ENCODE measurements at regions not wholly inside any gene's neighbourhood (a gene's known extent, or its start where the extent isn't known, plus 50 kb on each side); places are given as distances from the start of the nearest gene placed in this dataset.
"Not testable (repeated sequence)": the region's sequence is repeated elsewhere in the genome, so short reads cannot be mapped to it uniquely, and the experiment has no call there.

- not testable (repeated sequence) for DNase-seq (ENCODE audit: low read depth)
Observed at GRCh38 chr11:11715075-11715474, 93.3 kb upstream of the GALNT18 start.

DNA sequence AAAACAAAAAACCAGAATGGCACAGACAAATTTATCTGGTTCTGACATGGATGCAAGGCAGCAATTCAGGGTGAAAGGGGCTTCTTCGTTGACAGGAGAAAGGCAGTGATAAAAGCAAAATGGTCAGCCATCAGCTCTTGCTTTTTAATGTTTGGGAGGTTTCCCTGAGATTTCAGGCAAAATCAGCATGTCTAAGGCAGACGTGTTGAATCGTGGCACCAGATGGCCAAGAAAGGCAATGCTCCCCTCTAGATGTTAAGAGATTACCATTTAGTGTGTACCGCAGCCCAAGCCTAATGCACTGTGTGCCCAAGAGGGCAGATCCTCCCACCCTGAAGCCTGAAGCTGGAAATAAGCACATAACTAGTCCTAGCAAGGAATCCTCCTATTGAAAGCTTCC is 88.8 kb upstream of the GALNT18 start:
- no peak for DNase-seq (ENCODE audit: low read depth)

GRCh38 chr11:11709447-11710239 is 87.8 kb upstream of the GALNT18 start:
- no peak for DNase-seq (ENCODE audit: low read depth)

- no peak for DNase-seq (ENCODE audit: low read depth)
Observed at GRCh38 chr11:11708256-11708655, 86.5 kb upstream of the GALNT18 start.

GRCh38 chr11:11706028-11706427 is 84.2 kb upstream of the GALNT18 start:
- no peak for DNase-seq (ENCODE audit: low read depth)

DNA sequence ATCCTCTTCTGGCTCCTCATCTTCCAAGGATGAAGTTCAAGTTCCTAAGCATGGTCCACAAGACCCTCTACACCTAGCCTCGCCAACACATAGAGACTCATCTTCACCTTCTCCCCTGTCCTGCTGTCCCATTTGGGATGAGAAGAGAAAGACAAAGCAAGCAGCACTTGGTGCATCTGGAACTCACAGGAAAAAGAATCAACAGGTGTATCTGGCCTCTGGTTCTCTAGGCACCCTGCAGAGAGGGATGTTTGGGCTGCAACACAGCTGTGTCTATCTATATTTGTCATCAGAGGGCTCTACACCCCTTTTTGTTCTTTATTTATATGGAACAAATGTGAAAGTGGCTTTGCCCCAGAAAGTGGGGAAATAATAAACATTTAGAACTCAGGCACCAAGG is 82.1 kb upstream of the GALNT18 start:
- DNase-seq (ENCODE audit: low read depth) = no peak

DNA sequence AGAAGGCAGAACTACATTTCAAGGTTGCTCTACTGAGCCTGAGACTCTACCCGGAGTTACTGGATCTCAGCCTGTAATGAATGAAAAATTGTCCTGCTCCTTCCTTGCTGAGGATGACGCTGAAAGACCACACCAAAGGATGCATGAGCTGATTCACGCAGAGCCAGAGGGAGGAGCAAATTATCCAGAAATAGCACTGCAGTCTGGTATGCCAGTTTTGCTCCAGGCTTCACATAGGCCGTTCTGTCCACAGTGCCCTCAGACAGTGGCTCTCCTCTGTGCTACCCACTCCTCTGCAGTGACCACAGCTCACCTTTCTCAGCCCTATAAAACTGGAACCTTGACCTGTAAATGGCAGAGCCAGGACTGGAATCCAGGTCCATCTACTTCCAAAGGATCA is 79.3 kb upstream of the GALNT18 start:
- no peak for DNase-seq (ENCODE audit: low read depth)

DNA sequence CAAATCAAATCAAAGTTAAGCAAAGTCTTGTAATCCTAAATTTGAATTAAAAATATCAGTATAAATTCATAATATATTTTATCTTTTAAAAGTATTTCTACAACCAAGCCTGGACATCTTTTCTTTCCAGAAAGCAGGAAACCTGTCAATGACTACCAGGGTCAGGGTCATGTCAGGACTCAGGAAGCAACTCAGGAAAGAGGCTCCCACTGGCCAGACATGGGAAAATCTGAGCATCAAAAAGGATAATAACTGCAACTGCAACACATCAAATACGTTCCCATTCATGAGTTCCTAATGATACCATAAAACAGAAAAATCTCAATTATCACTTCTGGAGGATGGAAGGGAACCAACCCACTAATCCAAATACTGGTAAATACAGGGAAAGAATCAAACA is 76.0 kb upstream of the GALNT18 start:
- DNase-seq (ENCODE audit: low read depth) = no peak

DNA sequence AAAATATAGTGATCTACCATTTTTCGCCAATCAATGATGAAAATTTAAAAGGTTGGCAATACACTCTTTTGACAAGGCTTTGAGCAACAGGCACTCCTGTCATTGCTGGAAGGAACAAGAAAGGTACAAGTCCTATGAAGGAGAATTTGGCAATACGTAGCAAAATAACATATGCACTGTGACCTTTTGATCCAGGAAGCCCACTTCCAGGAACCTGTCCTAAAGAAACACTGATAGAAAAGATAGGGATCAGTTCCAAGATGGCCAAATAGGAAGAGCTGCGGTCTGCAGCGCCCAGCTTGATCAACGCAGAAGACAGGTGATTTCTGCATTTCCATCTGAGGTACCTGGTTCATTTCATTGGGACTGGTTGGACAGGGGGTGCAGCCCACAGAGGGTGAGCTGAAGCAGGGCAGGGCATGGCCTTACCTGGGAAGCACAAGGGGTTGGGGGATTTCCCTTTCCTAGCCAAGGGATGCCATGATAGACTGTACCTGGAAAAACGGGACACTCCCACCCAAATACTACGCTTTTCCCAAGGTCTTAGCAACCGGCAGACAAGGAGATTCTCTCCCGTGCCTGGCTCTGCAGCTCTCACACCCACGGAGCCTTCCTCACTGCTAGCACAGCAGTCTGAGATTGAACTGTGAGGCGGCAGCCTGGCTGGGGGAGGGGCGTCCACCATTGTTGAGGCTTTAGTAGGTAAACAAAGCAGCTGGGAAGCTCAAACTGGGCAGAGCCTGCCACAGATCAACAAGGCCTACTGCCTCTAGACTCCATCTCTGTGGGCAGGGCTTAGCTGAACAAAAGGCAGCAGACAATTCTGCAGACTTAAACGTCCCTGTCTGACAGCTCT is 69.7 kb upstream of the GALNT18 start:
- no peak for DNase-seq (ENCODE audit: low read depth)

DNA sequence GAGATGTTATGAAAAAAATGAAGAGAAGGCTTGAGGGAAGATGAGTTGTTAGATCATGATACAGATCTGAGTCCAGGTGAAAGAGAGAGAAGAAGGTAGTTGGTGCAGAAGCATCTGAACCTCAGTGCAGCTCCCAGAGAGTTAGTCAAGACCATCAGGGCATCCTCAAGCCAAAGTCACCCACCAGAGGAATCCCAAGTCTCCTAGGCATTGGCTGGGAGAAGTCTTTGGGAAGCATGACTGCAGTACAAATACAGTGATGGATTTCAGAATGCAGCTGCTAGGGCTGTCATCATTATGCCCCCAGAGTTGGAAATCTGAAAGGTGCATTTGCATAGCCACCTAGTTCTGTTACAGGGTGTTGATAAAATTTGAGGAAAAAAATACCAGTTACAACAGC is 59.7 kb upstream of the GALNT18 start:
- DNase-seq (ENCODE audit: low read depth) = no peak

DNA sequence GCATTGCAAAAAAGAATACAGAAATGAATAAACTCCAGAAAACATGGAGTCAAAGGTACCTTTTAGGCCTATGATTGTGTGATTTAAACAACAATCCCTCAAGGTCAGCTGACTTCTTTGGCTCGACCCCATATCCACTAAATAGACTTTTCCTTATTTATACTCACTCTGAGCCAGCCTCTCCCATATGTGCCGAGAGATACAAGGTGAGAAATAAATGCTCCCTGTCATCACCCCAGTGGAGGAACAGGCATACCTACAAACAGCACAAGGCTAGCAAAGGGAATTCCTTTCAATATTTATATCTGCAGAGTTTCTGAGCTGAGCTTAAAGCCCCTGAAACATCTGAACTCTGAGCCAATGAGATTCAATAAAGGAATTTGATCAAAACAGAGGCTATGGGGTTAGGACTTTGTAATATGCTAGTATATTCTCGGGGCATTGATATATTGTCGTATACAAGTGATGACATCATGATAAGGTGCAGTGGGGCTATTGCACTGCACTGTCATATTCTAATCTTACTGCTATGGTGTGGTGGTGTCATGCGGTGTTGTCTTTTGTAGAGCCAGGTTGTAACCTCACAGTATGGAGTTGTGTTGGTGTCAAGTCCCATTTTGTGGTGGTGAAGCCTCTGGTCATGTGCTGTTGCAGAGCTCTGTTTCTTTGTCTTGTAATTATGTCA is 56.0 kb upstream of the GALNT18 start:
- no peak for DNase-seq (ENCODE audit: low read depth)

- no peak for DNase-seq (ENCODE audit: low read depth)
Observed at GRCh38 chr11:11675671-11676181, 53.9 kb upstream of the GALNT18 start.

DNA sequence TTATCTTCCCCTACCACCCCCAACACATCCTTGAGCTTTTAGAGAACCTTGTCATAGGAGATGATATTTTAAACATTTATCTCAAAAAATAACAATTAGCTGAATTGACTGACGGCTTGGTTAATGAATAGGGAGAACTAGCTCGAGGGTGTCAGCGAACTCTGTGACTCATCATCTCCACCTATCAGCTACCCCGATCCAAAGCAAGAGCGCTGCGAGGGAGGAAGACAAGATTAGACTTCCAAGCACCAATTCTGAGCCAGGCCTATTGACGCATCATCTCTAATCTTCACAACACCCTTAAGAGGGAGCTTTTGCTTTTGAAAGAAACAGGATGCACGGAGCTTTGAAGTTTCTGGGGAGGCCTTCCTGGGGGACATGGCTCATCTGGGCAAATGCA is 51.0 kb upstream of the GALNT18 start:
- no peak for DNase-seq (ENCODE audit: low read depth)

DNA sequence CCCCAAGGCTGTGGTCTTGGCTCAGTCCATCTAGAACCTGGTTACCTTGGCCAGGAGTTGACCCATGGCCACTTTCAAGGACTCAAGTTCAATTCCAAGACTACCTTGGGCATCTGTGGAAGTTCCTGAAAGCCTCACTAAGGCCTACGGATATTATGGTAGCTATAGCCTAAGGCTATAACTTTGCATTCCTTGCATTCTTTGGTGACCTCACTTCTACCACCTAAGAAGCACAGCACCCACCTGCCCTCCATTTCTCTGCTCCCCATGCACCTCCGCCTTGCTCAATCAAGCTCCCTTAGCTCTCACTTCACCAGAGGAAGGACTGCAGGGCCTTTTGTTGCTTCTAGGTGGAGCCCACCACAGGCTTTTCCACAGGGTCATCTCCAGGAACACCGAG is 50.3 kb upstream of the GALNT18 start:
- DNase-seq (ENCODE audit: low read depth) = no peak
